Upper lobe of left lung (tissue), 4 donors: ENCODE measurements at regions not wholly inside any gene's neighbourhood (a gene's known extent, or its start where the extent isn't known, plus 50 kb on each side); places are given as distances from the start of the nearest gene placed in this dataset.

Experiments
- CTCF ChIP-seq, 6 experiments: fragments of 450-650 bp in 4 of 6; fragments of 200-600 bp in 2 of 6; sonication (generic) in 2 of 6; IDR thresholded peaks; one replicate each; pipeline ENCODE4 v1.5.1; 2016 to 2019; ENCODE audit warnings: antibody characterized with exemption in 6 of 6
- EP300 ChIP-seq, 4 donors: sonication (generic); formaldehyde crosslinking; IDR thresholded peaks; one replicate each; pipeline ENCODE4 v1.5.1; 2017; ENCODE audit warnings: antibody characterized with exemption in 4 of 4, control low read depth in 2 of 4
- POLR2A ChIP-seq, 4 donors: fragments of 450-650 bp; IDR thresholded peaks; one replicate each; pipeline ENCODE4 v1.5.1; 2016 to 2017; ENCODE audit warnings: antibody characterized with exemption in 4 of 4, mild to moderate bottlenecking in 2 of 4

GRCh38 chr3:107450254-107450893, 72.4 kb upstream of the BBX start:
- TF ChIP-seq POLR2A (IDR thresholded peaks at IDR 0.05) (no peak), EP300 (IDR thresholded peaks at IDR 0.05) (no peak), CTCF (IDR thresholded peaks at IDR 0.05) (no peak)
